NAMALWA (cell line): ENCODE measurements at regions not wholly inside any gene's neighbourhood (a gene's known extent, or its start where the extent isn't known, plus 50 kb on each side); places are given as distances from the start of the nearest gene placed in this dataset.

ENCODE experiments used
- DNase-seq: peaks from one replicate; pipeline ENCODE4 v3.0.0-alpha.2; 2015; ENCODE audit warnings: low spot score

DNA sequence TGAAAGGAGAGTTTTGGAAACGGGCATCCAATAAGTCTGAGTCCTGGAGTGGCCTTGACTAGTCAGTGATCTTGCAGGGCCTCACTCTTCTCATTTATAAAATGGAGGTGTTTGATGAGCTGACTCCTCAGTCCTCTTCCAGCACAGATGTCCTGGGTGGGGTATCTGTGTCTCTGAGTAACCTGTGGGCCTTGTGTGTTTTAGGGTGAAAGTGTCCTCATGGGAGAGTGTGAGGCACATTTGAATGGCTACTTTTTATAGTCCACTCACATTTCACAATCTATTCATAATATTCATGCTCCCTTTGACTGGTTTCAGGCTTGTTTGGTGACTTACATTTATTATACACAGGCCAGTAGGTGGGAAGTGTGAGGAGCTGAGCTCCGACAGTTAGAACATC, 106.4 kb upstream of the CELF4 start:
- DNase-seq: no peak

DNA sequence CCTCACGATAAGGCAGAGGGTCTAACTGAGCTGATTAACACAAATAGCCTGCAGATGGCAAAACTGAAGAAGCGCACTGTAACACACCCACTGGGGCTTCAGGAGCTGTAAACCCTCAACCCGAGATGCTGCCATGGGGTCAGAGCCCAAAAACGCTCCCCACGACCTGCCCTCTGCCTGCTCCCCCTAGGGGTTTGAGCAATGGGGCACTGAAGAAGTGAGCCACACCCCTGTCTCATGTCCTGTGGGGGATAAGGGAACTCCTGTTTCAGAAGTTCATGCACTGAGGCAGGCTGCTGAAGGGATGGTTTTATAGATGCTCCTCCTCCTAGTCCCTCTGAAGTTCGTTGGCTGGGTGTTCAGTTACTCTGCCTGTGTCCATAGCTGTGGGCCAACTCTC, 105.9 kb upstream of the CELF4 start:
- DNase-seq: no peak

DNA sequence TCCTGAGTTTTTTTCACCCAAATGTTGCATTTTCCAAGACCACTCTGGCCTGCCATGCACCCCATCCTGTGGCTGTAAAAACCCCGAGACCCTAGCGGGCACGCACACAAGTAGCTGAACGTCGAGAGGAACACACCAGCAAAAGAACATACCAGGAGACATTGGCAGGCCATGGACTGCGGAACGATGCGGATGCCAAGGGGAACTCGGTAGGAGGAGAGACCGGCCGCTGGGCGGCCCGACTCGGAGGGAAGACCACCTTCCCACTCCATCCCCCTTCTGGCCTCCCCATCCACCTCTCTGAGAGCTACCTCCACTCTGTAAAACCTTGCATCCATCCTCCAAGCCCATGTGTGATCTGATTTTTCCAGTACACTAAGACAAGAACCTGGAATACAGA, 105.5 kb upstream of the CELF4 start:
- DNase-seq: no peak

DNA sequence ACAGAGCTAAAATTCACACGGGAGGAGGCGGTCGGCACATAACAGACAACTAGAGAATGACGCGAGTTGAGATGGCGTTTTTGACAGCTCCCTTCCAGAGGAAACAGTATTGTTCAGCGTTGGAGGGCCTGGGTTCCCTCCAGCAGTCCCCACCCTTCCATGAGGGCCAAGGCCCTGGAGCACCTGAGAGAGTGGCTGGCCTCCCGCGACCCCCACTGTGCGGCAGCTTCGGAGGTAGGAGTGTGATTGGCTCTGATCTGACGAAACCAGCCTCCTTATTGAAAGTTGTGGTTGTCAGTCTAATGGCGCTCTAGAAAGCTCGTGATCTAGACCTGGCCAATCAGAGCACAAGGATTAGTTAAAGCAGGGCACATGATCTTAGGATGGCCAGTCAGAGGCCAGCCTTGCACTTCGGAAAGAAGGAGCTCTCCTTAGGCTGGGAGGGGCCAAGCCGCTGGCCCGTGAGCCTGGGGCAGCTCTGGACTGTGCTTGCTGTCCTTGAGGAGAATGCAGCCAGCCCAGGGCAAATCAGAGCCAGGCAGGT, 104.5 kb upstream of the CELF4 start:
- no peak for DNase-seq

DNA sequence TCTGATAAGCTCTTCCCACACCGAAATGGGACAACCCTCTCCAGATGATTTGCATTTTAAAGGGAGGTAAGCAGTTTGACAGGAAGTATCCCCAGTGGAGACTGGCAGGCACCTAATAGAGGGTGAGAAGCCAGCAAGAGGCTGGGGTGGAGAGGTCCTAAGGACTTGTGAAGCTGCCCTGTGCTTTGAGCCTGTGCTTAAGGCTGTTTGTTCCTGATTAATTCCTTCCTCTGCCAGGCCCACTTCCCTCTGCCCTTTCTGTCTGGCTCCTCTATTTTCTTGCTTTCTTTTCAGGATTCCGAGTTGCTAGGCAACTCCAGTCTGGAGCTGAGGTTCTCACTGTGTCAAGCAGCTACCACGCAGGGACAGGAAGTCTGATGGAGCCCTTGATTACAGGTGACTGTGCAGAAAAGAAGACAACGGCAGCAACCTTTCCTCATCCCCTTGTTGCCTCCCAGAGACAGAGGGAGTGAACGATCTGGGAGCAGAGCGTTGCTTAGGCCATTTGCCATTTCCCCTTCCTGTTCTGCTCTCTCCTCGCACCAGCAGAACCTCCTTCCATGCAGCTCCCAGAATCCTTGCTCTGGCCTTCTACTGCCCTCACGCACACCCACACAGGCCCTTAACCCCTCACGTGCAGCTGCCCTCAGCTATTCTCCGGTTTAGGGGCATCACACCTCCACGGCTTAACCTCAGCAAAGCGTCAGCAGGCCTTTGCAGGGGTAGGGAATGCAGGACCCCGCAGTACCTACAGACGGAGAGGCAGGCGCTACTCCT, 103.6 kb upstream of the CELF4 start:
- DNase-seq: no peak

GRCh38 chr18:37667836-37668235, 102.2 kb upstream of the CELF4 start:
- no peak for DNase-seq

GRCh38 chr18:37666991-37667390, 101.4 kb upstream of the CELF4 start:
- DNase-seq: no peak

- DNase-seq: no peak
These were observed 100.9 kb upstream of the CELF4 start for GRCh38 chr18:37666451-37666850.

GRCh38 chr18:37665346-37665745, 99.7 kb upstream of the CELF4 start:
- no peak for DNase-seq

DNA sequence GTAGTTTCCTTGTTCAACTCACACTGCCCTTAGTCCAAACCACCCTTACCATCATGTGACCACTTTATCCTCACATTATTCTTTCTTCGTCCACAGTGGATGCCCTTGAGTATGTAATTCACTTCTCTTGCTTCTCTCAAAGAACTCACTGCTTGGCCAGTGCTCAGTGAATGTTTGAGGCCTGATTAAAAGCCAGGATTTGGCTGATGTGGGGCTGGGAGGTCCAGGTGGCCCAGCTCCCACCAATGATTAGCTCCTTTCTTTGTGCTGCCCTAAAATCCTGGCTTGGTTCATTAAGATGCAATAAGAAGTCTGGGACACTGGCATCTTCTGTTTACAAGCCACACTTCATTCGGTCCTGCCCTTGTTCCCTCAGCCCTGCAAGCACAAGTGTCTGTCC, 97.8 kb upstream of the CELF4 start:
- no peak for DNase-seq

- no peak for DNase-seq
These were observed 97.1 kb upstream of the CELF4 start for GRCh38 chr18:37662546-37663339.

DNA sequence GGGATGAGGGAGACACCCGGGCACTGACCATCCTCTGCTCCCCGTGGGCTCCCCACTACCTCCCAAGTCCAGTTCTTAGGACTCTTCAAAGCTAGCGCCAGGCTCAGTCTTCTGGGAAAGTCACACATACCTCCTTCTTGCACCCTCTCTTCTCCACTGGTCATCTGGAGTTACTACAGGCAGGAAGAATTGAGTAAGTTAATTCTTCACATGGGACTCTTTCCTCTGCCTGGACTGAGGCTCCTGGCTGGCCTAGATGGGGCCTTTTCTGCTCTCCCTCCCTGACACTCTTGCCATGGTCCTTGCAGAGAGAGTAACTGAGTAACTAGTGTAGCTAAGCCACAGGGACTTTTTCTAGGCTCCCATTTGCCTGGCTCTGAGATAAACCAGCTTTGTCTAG, 96.5 kb upstream of the CELF4 start:
- DNase-seq: no peak

DNA sequence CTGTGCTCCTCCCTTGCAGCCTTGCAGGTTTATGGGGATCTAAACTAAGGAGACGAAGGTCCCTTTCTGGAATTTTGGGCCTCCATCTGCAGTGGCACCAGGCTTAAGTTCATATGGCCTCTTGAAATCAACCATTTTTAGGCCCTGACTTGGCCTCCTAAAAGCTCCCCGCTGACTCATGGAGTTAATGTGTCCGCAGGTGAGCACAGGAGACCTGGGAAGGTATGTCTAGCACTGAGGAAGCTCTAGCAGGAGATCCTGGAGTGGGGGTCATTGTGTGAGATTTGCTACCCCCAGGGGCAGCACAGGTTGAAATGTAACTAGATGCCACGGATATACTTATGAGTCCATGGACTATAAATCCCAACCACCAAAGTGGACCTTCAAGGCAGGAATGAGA, 95.9 kb upstream of the CELF4 start:
- no peak for DNase-seq

GRCh38 chr18:37661061-37661460, 95.5 kb upstream of the CELF4 start:
- DNase-seq: no peak

DNA sequence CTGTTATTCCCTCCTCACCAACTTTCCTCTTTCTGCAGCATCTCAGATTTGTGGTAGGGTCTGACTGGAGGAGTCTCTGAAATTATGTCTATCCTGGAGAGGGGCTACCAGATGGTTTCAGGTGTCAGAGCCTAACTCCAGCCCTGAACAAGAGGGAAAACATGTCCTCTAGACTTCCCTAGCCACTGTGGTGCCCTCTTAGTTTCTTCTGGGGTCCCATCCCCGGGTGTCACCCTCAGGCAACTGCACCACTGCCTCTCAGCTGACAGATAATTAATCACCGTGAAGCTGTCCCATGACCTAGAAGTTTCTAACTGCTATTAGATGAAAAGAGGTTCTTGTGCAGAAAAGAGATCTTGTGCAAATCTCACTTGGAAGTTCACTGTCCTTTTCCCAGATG, 95.1 kb upstream of the CELF4 start:
- no peak for DNase-seq

DNA sequence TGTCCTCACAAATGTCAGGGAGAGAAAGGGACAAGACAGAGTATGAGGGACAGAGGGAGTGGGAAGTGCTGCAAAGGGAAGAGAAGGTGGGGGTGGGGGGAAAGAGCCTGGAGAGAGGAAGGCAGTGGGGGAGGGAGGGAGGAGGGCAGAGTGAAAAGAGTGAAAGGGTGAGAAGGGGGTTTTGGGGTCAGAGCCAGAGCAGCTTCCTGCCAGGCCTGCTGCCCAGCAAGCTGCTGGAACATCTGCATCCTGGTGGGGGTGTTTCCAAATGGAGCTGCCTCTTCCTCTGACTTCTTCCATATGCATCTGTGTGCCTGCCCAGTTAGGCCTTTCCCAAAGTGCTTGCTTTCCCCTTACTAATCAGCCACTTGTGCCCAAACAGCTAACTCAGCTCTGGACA, 94.3 kb upstream of the CELF4 start:
- no peak for DNase-seq

GRCh38 chr18:37658894-37659293, 93.3 kb upstream of the CELF4 start:
- DNase-seq: no peak

- no peak for DNase-seq
These were observed 91.9 kb upstream of the CELF4 start for GRCh38 chr18:37657493-37657892.

DNA sequence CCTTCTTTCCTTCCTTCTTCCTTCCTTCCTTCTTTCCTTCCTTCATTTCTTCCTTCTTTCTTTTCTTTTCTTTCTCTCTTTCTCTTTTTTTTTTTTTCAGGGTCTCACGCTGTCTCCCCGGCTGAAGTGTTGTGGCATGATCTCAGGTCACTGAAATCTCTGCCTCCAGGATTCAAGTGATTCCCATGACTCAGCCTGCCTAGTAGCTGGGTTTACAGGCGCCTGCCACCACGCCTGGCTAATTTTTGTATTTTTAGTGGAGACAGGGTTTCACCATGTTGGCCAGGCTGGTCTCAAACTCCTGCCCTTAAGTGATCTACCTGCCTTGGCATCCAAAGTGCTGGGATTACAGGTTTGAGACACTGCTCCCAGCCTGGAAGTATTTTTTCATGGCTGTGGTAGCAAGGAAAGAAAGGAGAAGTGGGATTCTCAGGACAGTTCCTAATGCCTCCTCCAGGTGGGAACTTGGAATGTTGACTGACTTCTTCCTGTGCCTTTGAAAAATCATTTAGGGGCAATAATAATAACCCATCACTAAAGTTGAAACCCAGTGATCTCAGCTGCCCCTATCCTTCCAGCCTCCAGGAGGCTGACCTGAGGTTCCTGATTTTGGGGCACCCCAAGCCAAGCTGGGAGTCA, 89.3 kb upstream of the CELF4 start:
- no peak for DNase-seq

- DNase-seq: no peak
These were observed 88.4 kb upstream of the CELF4 start for GRCh38 chr18:37654034-37654433.

DNA sequence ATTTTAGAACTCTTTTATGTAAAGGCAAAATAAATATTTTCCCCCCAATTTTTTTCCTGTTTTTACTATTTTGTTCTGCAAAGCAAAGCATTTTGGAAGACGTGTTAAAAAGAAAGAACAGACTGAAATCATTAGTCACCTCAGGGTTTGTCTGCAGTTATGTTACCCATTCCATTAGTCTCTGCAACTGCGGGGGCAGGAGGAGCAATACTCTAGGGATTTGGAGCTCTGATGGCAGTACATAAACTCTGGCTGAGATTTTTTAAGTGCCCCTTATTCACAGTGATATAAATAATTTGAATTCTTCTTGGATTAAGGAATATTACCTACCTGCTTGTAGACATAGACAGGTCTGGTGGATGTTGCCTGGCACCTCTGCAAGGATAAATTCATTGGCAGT, 88.0 kb upstream of the CELF4 start:
- no peak for DNase-seq

GRCh38 chr18:37649930-37650329, 84.3 kb upstream of the CELF4 start:
- no peak for DNase-seq

DNA sequence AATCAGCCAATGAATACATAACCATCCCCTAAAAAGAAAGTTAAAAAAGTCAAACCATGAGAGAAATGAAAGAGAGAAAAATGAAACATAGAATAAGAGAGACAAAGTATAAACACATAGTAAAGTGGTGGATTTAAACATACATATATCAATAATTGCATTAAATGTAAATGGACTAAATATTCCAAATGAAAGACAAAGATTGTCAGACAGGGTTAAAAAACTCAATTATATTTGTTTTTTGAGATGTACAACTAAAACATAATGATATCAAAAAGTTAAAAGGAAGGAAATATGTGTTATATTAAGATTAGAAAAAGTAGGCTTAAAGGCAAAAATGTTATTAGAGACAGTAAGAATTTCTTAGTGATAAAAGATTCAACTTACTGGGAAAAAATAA, 83.8 kb upstream of the CELF4 start:
- no peak for DNase-seq
